NCI-H1930 (cell line): ENCODE measurements at regions not wholly inside any gene's neighbourhood (a gene's known extent, or its start where the extent isn't known, plus 50 kb on each side); places are given as distances from the start of the nearest gene placed in this dataset.
A peak's percentile ranks its signal among the peaks of the same experiment; 100 is the strongest.
"Not testable (repeated sequence)": the region's sequence is repeated elsewhere in the genome, so short reads cannot be mapped to it uniquely, and the experiment has no call there.

Source experiments
- DNase-seq, 2 experiments: peaks; one replicate each; lab custom pipeline; 2025; lab: John Stamatoyannopoulos, UW

DNA sequence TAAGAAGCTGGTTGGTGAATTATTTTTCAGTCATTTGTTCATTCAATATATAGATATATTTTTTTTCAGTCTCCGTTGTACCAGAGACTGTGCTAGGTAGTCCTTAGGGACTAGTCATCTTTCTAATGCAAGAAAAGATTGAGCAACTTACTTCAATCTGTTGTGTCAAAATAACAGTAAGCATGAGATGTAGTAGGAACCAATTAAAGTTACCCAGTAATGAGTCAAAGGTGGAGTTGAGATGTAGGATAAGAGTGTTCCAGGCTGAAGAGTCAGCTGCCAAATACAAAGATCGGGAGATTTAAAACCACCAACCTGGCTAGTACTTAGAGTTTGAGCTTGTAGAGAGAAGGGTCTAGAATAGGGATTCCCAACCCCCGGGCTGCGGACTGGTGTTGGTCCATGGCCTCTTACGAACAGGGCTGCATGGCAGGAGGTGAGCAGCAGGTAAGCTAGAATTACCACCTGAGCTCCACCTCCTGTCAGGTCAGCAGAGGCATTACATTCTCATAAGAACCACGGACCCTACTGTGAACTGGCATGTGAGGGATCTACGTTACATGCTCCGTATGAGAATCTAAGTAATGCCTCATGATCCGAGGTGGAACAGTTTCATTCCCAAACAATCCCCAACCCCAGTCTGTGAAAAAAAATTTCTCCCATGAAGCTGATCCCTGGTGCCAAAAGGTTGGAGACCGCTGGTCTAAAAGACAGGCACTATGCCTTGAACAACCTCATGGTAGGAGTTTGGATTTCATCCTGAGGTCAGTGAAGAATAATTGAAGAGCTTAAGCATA is 1241.5 kb upstream of the WWC1 start:
- DNase-seq: no peak

DNA sequence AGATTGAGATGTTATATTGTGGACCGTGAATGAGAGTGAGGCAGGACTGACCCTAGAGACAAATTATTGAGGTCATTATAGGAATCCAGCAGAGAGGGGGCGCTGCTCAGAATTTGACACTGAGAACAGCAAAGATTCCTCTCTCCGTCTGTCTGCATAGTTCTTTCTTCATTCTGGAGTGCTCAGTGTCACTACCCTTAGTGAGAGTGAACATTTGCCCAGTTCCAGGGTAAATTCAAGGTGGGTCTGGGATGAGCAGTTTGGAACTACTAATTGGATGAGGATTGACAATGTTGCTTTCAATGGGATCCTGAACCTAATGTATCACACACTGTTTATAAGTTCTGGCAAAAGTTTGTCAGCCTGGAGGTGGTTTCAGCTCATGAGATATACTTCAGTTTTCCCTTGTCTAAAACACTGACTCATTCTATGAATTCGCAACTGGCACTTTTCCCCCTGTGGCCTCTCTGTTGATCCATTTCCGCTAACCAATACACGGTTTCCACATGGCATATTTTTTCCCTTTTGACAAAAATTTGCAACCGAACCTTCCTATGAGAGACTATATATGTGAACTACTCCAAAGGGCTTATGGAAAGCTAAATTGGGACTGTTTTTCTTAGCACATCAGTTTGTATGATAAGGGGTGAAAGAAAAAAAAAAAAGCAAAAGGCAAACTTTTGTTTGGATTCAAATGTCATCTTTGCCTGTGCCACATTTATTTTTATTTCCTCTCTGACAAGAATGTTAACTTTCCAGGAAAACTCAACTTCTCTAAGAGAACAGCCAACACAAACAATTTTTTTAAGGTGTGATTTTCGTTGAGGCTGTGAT is 1240.7 kb upstream of the WWC1 start:
- DNase-seq: no peak

DNA sequence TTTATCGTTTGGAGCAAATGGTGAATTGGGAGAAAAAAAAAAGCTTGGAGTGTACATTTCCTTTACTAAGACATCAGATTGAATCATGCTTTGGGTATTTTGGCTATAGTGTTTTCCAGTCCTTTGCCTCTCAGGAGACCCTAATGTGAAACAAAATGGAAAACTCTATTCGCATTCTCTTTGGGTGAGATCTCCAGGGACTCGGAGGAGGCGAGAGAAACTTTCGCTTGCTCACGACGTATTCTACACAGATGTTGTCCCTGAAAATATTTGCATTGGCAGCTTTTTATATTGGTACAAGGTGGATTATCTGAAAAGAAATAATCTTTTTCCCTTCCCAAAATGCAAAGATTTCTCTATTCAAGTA is 1240.1 kb upstream of the WWC1 start:
- DNase-seq: no peak

DNA sequence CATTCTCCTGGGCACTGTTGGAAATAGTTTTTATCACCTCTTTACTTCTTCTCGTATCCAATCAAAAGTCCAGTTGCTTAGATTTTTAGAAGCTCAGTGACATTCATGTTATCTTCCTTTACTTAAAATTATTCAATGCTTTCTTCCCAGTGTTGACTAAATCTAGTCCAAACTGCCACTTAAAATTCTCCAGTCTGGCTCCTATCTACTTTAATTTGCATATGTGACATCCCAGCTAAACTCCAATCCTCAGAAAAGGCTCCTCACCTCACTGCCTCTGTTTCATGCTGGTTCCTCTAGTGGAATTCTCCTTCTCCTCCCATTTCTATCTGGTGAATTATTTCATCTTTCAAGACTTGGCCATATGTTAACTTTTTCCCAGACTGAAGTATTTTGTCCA is 1238.7 kb upstream of the WWC1 start:
- no peak for DNase-seq

DNA sequence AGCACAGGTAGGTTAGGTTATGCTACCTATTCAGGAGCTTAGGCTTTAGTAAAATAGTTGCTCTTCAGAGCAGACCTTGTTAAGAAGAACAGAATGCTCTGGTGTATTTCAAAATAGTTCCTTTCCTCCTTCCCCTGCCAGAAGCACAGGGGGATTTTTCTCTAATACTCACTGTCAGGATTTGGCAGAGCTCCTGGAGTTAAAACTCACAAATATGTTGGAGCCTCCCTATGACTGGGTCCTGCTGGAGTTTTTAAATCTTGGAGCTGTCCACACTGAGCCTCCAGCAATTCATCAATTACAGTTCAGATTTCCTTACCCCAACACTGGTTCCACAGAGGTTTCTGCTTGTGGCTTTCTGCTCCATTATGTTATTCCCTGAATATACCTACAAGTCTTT is 1233.8 kb upstream of the WWC1 start:
- DNase-seq: no peak

DNA sequence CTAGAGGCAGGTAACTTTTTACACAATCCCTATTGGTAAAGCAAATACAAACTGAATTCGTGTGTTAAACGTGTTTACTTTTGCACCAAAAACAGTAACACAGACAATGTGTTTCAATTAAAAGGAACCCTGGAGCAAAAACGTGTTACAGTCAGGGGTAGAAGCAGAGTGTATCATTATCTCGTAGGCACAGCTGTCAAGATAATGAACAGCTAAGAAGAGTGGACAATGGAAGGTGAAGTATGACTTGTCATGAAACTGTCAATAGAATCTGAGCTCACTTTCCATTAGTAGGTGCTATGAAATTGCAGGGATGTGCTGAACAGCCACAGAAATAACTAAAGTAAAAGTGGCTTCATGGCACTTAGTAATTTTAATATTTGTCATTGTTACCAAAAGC is 1229.8 kb upstream of the WWC1 start:
- DNase-seq: peak; percentile 63 to 71

DNA sequence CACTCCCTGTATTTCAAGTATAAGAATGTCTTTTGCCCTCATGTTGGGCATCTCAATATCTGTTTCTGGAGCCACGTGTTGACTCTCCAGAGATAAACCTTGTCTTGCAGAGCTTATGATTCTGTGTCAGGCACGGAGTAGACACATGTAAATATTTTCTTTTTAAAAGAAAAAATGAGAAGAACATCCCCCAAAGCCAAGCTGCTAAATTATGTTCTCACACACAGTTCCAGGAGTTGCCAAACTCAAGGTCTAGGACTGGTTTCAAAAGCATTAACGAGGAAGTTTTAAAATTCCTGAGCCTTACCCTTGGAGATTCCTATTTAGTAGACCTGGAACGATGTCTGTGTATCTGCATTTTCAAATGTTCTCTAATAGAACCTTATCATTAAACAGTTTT is 1228.3 kb upstream of the WWC1 start:
- no peak for DNase-seq

DNA sequence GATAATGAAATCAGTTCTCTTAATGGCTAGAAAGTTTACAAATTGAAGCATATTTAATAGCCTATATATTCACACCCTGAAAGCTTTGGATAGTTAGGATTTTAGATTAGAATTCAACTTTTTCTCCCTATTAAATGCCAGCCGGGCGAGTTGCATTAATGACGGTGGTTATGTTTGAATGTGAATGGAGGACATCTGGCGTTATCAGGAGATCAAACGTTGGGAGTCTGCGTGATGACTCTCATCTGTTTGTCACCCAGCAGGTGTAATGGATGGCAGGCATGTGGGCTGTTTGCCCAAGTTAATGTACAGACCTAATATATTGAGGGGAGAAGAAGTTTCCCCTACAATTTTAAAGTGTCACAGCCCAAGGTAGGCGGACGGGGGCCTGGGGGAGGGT is 1227.7 kb upstream of the WWC1 start:
- DNase-seq: peak; percentile 35 to 59

DNA sequence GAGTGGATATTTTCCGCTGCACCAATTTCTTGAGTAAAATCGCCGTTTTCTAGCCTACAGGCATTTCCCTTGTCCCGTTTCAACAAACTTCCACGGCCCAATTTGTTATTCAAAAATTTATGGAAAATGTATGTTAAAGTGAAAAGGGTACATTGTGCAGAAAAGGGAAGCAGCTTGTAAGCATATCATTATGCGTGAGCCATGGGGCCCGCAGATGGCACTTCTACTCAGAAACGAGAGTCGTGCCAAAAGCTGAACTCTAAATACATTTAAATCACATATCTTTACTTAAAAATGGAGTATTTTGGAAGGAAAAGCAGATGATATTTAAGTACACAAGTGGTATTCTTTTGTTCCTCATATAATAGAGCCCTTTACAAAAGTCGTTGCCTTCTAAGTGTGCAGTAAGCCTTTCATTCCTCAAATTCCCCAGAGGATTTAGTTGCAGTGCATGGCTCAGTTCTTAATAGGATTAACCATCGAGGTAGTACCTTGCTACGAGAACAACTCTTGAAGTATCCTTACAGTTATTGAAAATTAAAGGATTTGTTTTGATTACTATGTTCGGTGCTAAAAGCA is 1227.2 kb upstream of the WWC1 start:
- DNase-seq: peak in 1 of 2 experiments; percentile 4

DNA sequence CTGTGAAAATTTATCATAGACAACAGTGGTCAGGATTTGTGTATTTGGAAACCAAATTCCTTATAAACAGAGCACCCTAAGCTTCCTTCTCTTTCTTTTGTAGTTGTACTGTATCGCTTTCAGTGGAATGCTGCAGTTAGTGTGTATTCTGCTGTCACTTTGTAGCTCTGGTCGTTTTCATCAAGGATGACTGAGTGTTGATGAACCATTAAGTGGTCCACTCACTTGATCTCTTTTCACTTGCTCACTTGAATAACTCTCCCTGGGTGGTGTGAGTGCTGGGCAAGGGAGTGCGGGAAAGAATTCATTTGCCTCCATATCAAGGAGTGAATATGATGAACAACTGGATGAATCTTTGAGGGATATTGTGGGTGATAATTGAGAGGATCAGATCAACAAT is 1225.7 kb upstream of the WWC1 start:
- DNase-seq: no peak

DNA sequence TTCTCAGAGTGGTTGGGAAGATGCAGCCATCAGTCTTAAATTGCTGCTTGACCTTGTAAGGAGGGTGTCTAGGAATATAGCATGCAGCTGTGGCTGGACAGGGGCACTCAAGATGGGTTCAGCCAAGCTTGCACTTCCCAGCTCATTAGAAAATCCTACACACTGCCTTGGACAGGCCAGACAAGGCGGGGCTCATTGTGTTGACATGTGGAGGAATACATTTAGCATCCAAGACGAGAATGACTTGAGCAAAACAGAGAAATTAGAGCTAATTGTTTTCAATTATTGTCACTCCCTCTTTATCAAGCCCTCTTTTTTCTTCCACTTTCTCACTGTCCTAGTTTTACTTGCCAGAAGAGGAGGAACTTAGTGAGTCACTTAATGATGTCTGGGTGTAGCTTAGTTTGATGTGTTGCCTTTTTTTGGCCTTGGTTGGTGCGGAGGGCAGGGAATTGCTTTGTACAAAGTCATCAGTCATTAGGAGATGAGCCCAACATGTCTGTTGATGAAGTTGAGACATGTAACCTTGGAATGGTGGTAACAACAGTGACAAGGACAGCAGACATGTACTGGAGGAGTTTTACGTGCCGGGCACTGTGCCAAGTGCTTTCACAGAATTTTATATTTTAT is 1219.3 kb upstream of the WWC1 start:
- no peak for DNase-seq

DNA sequence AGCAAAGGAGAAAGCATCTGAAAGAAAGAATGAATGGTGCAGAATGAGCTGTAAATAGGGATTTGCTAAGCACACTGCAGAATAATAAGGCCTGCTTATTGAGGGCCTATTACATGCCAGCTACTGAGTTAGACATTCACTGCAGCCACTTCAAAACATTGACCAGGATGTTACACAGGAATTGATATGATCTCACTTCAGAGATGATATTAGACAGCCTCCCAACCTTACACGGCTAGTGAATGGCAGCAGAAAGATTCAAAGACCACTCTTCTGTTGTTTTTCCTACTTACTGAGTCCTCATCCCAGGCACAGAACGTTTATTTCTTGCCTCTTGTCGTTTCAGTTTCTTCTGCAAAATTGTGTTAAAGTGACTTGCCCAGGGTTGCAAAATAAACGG is 1209.9 kb upstream of the WWC1 start:
- no peak for DNase-seq

DNA sequence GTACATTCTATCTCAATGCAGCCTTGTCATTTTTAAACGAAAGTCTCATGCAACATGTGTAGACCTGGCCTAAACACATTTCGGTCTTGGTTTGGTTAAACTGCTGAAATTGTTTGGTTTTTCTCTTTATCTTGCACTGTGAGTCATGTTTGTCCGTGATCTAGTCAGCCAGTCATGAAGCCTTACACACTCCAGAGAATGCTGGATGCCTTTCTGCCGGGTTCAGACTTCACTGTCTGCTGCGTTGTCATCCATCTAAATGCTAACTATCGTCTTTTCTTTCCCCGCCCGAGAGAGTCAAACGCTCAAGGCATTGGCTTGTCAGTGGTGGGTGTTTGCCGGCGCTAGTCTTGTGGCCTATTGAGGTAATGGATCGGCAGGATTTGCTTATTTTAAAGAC is 1194.6 kb upstream of the WWC1 start:
- DNase-seq: no peak

DNA sequence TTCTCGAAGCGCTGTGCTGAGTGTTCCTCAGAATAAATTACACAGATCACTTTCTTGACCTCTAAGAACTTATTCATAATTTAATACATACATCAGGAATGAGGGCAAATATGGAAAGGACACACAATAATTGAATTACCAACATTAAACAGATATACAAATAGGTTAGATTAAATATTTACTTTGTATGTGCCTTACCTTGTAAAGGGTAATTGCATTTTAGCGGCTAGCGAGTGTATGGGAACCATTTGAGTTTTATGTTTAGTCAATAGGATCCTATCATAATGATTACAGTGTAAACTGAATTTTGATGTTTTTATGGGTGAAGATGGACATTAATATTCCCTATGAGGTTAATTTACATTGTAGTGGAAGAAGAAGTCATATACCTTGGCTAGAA is 1187.1 kb upstream of the WWC1 start:
- DNase-seq: no peak

DNA sequence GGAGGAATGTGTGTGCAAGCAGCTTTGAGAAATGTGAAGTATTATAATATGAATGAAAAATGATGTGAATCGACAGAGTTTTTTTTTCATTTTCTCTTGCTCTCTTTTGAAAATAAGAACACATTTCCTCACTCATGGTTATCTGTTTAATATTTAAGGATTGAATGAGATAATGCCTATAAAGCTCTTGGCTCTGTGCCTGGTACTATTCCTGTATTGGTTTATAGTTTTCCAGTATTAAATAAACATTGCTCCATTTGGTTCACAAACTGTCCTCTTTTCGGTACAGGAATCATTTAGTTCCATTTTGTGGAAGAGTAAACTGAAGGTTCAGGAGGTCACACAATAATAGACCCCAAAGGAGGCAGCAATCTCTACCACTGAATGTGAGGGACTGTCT is 1185.5 kb upstream of the WWC1 start:
- DNase-seq: no peak

DNA sequence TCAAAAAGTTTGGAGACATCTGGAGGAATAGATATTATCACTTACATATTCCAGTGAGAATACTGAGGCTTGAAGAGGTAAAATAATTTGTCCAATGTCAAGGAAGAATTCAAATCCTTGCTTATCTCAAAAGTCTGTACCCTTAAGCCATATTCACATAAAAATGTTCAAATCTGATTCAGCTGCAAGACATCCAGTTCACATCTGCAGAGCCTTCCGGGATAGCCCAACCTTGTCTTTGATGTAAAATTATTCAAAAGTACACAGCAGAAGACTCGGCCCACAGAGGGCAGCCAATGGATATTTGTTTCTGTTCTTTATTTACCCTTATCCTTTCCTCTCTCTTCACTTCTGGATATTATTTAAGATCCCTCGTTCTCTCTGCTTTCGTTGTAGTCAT is 1183.8 kb upstream of the WWC1 start:
- DNase-seq: no peak

DNA sequence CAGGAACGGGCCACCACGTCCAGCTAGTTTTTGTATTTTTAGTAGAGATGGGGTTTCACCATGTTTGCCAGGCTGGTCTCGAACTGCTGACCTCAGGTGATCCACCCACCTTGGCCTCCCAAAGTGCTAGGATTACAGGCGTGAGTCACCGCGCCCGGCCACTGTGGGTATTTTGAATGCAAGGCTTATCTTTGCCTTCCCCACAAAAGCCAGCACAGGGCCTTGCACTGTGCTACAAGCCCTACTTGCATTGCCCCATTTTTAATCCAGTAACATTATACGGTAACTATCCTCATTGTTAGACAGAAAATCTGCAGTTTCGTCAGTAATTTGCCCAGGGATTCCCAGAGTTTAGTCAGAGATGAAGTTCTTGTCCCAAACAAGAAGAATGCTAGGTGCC is 1183.2 kb upstream of the WWC1 start:
- DNase-seq: not testable (repeated sequence)

DNA sequence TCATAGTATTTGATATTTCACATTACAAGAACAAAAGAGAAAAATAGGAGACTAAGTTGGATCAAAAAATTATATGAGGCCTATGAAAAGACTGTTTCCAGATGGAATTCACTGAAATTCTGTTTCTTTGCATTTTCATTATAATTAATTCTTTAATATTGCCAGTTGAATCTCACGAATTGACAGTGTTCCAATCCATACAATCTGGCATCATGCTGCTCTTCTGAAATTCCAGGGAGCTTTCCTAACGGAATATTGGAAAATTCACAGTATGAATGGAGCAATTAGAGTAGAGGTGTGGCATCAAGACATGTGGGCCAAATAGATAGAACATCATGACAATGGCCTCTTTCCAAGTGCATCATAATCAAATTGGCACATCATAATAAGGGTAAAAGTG is 1178.9 kb upstream of the WWC1 start:
- no peak for DNase-seq

DNA sequence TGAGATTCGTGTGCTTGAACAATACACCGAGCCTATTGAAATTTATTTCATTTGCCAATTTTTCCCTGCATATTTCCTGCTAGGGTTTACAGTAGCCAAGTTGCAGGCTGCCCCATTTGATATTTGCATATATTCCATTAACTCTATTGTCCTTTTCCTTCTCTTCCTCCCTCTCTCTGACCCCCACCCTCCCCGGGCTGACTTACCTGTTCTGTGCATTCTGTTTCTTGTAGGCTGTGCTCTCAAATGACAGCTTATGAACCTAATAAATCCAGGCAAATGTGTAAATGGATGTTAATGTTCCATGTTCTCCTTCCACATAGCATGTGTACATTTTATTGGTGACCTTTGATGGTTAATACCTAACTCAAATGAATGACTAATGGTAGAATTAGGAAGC is 1169.2 kb upstream of the WWC1 start:
- no peak for DNase-seq

DNA sequence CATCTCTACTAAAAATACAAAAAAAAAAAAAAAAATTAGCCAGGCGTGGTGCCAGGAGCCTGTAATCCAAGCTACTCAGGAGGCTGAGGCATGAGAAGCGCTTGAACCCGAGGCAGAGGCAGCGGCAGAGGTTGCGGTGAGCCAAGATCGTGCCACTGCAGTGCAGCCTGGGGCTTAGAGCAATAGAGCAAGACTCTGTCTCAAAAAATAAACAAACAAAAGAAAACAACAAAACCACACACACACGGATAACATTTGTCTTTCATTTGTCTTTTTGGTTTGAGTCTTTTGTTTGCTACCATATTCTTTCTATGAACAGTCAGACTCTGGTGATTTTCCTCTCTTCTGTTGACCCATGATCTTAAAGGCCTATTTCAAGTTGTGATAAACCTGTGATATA is 1168.3 kb upstream of the WWC1 start:
- no peak for DNase-seq

DNA sequence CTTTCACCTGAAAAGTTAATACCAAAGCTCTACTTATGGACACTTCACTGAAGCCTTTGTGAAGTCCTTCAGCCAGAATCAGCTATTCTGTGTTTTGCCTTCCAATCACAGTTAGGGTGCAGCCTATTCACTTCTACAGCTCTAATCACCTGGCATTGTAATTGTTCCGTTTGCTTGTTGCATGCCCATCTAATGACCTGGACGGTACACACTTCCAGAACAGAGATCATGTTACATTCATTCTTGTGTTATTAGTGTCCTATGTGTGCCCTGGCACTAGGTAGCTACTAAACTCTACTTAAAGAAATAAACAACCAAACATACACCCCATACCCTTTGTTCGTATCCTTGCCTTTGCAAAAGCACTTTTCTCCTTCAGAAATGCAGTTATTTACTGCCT is 1162.9 kb upstream of the WWC1 start:
- DNase-seq: no peak

DNA sequence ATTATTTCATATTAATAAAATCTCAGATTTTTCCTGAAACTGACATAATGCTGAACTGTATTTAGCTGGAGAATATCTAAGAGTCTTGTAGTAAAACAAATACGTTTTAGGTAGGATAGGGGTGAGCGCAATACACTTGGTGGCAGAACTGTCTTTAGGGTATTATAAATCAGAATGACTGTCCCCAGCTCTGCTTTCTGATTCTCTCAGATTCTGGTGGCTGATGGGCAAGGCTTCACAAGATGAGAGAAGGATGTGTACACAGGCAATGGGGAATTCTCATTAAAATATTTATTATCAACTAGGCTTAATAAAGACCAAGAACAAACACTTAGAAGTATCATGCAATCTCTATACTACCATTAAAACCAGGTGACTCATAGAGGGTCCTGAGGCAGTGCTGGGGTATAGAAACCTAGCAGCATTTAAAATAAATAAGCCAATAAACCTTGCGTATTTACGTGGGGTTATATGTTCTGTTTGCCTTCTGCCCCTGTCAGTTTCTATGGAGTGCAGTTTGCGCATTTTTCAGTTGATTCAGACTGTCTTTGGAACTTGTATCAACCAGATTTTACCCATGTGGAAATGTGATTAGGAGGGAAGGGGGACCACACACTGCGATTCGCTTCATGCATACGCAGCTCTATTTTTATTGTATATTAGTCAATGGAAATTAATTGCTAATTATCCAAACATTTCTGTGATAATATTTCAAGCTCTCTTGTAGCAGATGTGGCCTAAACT is 1150.7 kb upstream of the WWC1 start:
- no peak for DNase-seq
